HG02981 (cell line): ENCODE measurements at regions not wholly inside any gene's neighbourhood (a gene's known extent, or its start where the extent isn't known, plus 50 kb on each side); places are given as distances from the start of the nearest gene placed in this dataset.
"Not testable (repeated sequence)": the region's sequence is repeated elsewhere in the genome, so short reads cannot be mapped to it uniquely, and the experiment has no call there.

Experiments
- ATAC-seq: cut with Tn5 transposase; IDR thresholded peaks from one replicate; pipeline ENCODE4 v1.9.1; 2021; ENCODE audit warnings: mild to moderate bottlenecking, moderate library complexity; ENCODE audit not compliant: unreplicated experiment

DNA sequence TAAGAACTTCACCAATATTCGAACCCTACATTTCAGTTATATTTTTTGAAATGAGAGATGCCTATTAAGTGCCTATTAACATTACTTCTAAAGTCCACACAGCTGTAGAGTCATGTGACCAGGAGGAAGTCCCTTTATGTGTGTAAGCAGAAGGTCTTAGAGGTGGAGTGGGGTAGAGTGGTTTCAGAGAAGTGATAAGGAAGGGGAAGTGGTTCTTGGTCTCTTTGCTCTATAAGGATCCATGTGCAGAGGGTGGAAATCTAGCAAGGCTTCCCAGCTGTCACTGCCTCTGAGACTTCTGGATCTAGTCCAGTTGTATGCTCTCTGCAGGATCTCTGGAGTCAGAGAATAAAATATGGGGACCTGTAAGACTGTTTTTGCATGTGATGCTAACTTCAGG is 673.9 kb downstream of the FLRT2 start:
- ATAC-seq: no peak

GRCh38 chr14:86196471-86196870 is 666.5 kb downstream of the FLRT2 start:
- ATAC-seq: no peak

- ATAC-seq: no peak
Observed at GRCh38 chr14:86193756-86194155, 663.8 kb downstream of the FLRT2 start.

DNA sequence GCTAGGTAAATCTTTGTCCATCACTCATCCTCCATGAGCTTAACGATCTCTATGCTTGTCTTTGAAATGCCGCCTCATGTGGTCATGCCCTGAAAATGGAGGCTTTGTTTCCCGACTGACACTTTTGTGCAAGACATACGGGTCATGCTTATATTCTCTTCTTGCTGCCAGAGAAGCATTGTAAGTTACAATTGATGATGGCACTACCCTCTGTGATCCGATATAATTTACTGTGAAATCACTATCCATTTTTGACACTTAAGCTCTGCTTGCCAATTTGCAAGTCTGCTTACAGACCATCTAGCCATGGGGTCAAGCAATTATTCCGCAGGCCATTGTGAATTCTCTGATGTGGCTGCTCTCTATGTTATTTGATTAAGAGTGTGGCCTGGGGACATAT is 650.0 kb downstream of the FLRT2 start:
- no peak for ATAC-seq

- ATAC-seq: no peak
Observed at GRCh38 chr14:86168371-86168770, 638.4 kb downstream of the FLRT2 start.

- ATAC-seq: no peak
Observed at GRCh38 chr14:86166541-86166940, 636.6 kb downstream of the FLRT2 start.

DNA sequence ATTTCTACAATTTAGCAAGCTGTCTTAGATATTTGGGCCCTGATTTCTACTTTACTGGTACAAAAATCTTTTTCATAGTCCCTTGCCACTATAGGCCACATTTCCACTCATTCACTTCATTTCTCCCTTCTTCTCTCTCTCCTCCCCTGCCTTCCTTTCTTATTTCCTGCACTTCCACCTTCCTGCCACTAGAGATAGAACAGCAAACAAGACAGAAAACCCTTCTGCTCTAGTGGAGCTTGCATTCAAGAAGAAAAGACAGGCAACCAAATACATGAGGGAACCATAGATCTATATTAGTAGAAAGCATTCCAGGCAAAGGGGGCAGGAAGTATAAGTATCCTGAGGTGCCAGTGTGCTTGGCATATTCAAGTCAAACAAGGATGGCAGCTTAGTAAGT is 623.5 kb downstream of the FLRT2 start:
- ATAC-seq: no peak

GRCh38 chr14:86143248-86143647 is 613.3 kb downstream of the FLRT2 start:
- no peak for ATAC-seq

GRCh38 chr14:86141966-86142365 is 612.0 kb downstream of the FLRT2 start:
- ATAC-seq: no peak

DNA sequence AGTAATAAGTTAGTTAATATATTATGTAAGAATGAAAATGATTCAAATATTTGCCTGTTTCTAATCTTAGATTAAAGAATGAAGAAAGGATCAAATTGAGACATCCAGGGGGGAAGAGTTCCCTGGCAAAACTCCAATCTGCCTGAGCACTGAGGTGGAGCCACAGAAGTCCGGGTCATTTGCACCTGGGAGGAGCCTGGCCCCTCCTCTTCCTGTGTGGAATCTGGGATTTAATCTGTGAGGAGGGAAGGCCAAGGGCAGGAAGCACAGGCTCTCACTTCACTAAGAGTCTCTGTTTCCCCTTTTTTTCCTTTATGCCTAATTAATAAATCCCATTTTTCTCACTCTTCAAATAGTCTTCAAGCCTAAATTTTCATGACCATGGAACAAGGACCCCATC is 599.5 kb downstream of the FLRT2 start:
- no peak for ATAC-seq

DNA sequence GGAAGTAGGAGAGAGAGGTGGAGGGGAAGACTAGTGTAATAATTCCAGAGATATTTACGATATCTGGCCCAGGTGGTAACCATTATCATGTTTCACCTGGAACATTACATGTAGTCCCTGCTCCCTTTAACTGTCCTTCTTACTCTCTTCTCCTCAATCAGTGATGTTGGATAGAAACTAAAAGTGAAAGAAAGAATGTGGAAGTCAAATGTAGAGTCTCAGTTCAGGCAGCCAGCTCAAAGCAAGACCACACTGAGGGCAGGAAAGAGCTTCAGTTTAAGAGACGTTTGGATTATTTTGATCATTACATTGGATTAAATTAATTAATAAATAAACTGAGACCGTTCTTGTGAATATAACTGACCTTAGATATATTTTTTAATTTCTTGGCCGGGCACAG is 594.4 kb downstream of the FLRT2 start:
- ATAC-seq: no peak

DNA sequence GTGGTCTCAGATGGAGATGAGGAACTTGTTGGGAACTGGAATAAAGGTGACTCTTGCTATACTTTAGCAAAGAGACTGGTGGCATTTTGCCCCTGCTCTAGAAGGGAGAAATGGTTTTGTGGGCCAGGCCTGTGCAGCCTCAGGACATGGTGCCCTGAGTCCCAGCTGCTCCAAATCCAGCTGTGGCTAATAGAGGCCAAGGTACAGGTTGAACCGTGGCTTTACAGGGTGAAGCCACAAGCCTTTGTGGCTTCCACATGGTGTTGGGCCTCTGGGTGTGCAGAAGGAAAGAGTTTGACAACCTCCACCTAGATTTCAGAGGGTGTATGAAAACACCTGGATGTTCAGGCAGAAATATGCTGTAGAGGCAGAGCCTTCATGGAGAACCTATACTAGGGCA is 586.0 kb downstream of the FLRT2 start:
- ATAC-seq: no peak

GRCh38 chr14:86110871-86111270 is 580.9 kb downstream of the FLRT2 start:
- ATAC-seq: not testable (repeated sequence)

DNA sequence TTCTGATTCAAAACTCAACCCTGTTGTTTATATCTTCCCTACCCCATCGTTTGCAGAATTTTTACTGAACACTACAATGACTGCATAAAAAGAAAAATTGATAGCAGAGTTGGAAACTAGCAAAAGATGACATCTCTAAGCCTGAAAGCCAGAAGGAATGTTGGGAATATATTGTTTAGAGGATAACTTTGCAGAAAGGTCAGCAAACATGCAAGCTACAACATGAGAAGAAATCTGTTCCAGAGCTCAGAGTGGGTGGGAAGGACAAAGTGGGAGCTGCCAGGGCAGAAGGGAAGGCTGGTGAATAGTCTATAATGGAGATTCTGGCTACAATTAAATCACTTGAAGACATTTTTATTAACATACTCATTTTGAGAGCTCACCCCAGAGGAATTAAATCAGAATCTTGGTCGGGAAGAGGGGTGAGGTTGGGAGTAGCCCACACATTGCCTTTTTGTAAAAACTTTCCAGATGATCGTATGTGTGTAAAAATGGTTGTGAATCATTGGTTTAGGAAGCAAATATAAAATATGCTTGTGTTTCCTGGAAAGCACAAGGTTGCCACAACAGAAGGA is 574.8 kb downstream of the FLRT2 start:
- no peak for ATAC-seq

- ATAC-seq: no peak
Observed at GRCh38 chr14:86094512-86094911, 564.6 kb downstream of the FLRT2 start.

GRCh38 chr14:86091811-86092210 is 561.9 kb downstream of the FLRT2 start:
- no peak for ATAC-seq

- no peak for ATAC-seq
Observed at GRCh38 chr14:86088156-86088555, 558.2 kb downstream of the FLRT2 start.

- no peak for ATAC-seq
Observed at GRCh38 chr14:86087377-86087776, 557.4 kb downstream of the FLRT2 start.

GRCh38 chr14:86086962-86087361 is 557.0 kb downstream of the FLRT2 start:
- no peak for ATAC-seq

- no peak for ATAC-seq
Observed at GRCh38 chr14:86084097-86084496, 554.2 kb downstream of the FLRT2 start.

GRCh38 chr14:86083616-86084015 is 553.7 kb downstream of the FLRT2 start:
- ATAC-seq: no peak

DNA sequence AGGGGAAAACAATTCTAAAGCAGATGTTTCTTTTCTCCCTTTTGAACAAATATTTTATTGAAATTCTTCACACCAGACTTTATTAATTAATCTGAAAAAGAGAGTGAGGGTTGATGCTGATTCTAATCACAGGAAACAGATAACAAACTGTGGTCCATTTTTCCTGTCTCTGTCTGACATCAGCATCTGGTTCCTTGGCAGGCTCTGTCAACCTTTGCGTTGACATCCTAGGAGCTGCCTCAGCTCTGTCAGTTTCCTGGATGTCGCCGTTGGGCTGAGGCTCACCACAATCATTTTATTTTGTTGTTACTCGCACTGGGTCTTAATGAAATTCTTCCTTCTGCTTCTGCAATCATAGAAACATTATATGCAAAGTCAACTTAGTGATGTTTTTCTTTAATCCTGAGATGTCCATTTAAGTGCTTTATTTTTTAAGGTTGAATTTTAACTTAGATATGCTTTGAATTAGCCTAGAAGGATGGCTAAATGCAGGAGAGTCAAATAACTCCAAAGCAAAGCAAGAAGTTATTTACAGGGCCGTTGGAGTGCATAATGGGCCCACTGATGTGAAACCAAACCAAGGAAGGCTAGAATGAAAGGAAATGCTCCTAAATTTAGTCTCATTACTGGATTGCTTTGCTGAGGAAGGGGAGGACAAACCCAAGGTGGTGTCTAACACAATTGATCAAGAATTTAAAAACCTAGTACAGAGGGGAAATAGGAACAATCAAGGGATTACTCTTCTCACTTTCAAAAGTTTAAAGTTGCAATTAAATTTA is 542.4 kb downstream of the FLRT2 start:
- ATAC-seq: no peak

- ATAC-seq: no peak
Observed at GRCh38 chr14:86066651-86067050, 536.7 kb downstream of the FLRT2 start.
